ENCODE measurements at regions not wholly inside any gene's neighbourhood (a gene's known extent, or its start where the extent isn't known, plus 50 kb on each side); places are given as distances from the start of the nearest gene placed in this dataset.

DNA sequence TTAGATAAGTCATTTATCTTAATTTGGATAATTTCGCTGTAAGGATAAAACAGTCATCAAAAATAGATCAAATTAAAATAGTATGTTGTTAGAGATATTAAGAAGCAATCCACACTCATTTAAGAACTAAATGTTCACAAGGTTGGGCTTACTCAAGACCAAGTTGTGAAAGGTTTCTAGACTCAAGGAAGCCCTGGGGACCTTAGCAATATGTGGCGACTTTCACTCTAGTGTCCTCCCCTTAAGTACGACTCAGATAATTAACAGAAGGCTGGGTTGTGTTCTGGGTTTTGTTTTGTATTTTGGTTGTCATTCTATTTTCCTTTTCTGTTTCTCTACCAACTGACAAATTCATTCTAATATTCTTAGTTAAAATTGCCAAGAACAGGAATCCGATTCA, 1008.0 kb downstream of the PCDH9 start:
- H3K36me3 ChIP-seq = no peaks in the 10 kb centered on the region
- TF ChIP-seq, protein P1, sequence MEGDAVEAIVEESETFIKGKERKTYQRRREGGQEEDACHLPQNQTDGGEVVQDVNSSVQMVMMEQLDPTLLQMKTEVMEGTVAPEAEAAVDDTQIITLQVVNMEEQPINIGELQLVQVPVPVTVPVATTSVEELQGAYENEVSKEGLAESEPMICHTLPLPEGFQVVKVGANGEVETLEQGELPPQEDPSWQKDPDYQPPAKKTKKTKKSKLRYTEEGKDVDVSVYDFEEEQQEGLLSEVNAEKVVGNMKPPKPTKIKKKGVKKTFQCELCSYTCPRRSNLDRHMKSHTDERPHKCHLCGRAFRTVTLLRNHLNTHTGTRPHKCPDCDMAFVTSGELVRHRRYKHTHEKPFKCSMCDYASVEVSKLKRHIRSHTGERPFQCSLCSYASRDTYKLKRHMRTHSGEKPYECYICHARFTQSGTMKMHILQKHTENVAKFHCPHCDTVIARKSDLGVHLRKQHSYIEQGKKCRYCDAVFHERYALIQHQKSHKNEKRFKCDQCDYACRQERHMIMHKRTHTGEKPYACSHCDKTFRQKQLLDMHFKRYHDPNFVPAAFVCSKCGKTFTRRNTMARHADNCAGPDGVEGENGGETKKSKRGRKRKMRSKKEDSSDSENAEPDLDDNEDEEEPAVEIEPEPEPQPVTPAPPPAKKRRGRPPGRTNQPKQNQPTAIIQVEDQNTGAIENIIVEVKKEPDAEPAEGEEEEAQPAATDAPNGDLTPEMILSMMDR (IDR thresholded peaks at IDR 0.05; ENCODE audit: low read depth, low read length) = no peak
- no peaks in the 10 kb centered on the region for H3K27me3 ChIP-seq

DNA sequence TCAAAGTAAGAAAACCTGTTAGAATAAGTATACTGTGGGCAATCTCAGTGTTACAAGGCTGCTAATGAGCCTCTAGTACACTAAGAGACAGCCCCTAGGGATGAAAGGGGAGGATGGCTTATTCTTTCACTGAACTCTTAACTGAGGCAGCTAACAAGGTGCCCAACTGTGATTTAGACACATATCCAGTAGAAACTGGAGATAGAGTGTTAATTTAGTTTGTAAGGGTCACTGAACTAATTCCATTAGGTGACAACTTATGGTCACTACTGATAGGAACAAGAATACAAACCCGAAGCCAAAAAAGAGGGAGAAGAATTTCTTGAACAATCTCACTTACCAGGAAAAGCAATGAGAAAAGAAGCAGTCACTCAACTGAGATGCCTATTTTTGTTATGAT, 1010.6 kb downstream of the PCDH9 start:
- H3K27me3 ChIP-seq = no peaks in the 10 kb centered on the region
- no peaks in the 10 kb centered on the region for H3K4me1 ChIP-seq
- H3K36me3 ChIP-seq = no peaks in the 10 kb centered on the region
- no peak for DNase-seq
- no peaks in the 10 kb centered on the region for H3K9me3 ChIP-seq
- TF ChIP-seq, protein P1 (IDR thresholded peaks at IDR 0.05; ENCODE audit: low read depth, low read length) = no peak
- no peak overlapping the region for H3K4me3 ChIP-seq (ENCODE audit: low read depth, low read length)

More for the DNA sequence above, 1008.0 kb downstream of the PCDH9 start:
- Histone ChIP-seq H3K4me3 (ENCODE audit: low read depth, low read length) (no peak overlapping the region), H3K9me3 (no peaks in the 10 kb centered on the region), H3K4me1 (no peaks in the 10 kb centered on the region)
- DNase-seq = no peak

DNA sequence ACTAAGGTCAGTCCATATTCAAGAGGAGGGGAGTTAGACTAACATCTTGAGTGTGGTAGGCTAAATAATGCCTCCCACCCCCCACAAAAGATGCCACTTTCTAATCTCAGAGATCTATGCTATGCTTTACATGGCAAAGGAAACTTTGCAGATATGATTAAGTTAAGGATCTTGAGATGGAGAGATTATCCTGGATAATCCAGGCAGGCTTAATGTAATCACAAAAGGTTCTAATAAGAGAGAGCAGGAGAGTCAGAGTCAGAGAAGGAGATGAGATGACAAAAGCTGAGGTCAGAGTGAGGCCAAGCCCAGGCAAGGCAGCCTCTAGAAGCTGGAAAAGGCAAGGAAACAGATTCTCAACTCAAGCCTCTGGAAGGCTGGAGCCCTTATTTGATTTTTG, 1011.6 kb downstream of the PCDH9 start:
- no peak for DNase-seq
- TF ChIP-seq, protein P1 (IDR thresholded peaks at IDR 0.05; ENCODE audit: low read depth, low read length) = no peak
- Histone ChIP-seq H3K4me1 (no peaks in the 10 kb centered on the region), H3K9me3 (no peaks in the 10 kb centered on the region), H3K27me3 (no peaks in the 10 kb centered on the region), H3K36me3 (no peaks in the 10 kb centered on the region), H3K4me3 (ENCODE audit: low read depth, low read length) (no peak overlapping the region)

DNA sequence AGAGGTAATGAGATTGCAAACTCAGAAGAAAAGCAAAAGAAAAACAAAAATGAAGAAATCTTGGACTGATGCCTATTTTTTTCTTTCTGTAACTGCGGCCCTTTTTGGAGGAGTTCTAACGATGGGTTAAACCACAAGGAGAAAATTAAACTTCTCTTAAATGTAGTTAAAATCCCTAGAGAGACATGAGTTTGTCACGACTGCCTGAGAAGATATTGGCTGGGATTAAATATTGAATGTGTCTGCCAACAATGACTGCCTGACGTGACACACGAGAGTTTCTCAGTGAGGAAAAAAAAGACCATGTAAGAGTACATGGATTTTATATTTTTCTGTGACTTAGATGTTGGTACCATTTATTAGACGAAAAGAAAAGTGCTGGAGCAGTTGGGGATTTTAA, 1013.4 kb downstream of the PCDH9 start:
- DNase-seq = no peak
- Histone ChIP-seq H3K9me3 (no peaks in the 10 kb centered on the region), H3K4me3 (ENCODE audit: low read depth, low read length) (no peak overlapping the region), H3K4me1 (no peaks in the 10 kb centered on the region), H3K36me3 (no peaks in the 10 kb centered on the region), H3K27me3 (no peaks in the 10 kb centered on the region)
- TF ChIP-seq, protein P1 (IDR thresholded peaks at IDR 0.05; ENCODE audit: low read depth, low read length) = no peak

DNA sequence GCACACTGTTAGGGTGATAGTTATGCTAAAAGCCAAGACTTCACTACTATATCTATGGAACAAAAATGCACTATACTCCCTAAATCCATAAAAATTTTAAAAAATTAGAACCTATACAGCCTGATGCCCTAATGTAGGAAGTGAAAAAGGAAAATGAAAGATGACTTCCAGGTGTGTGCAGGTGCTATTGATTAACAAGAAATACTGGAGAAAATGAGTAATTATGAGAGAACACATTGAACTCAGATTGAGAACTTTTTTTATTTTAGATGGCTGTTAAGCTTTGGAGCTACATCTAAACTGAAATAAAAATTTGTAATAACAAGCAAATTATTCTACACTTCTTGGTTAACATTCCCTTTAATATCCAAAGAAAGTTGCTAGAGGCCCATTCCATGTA, 1015.7 kb downstream of the PCDH9 start:
- TF ChIP-seq, protein P1 (IDR thresholded peaks at IDR 0.05; ENCODE audit: low read depth, low read length) = no peak
- H3K9me3 ChIP-seq = no peaks in the 10 kb centered on the region
- no peaks in the 10 kb centered on the region for H3K36me3 ChIP-seq
- H3K27me3 ChIP-seq = no peaks in the 10 kb centered on the region
- H3K4me1 ChIP-seq = no peaks in the 10 kb centered on the region
- DNase-seq = no peak
- H3K4me3 ChIP-seq (ENCODE audit: low read depth, low read length) = no peak overlapping the region

DNA sequence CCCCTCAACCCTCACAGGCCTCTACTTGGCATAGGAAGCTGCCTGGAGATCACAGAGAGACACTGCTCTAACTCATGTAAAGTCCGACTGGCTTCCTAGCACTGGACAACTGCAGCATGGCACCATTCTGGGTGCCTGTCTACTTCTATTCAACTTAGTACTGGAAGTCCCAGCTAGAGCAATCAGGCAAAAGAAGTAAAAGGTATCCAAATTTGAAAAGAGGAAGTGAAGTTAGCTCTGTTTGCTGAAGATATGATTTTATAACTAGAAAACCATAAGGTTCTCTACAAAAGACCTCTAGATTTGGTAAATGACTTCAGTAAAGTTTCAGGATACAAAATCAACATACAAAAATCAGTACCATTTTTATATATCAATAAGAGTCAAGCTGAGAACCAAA, 1017.6 kb downstream of the PCDH9 start:
- TF ChIP-seq, protein P1 (IDR thresholded peaks at IDR 0.05; ENCODE audit: low read depth, low read length) = no peak
- Histone ChIP-seq H3K27me3 (no peaks in the 10 kb centered on the region), H3K4me1 (no peaks in the 10 kb centered on the region)

More for the DNA sequence above, 1017.6 kb downstream of the PCDH9 start:
- no peak for DNase-seq
- H3K4me3 ChIP-seq (ENCODE audit: low read depth, low read length) = no peak overlapping the region
- no peaks in the 10 kb centered on the region for H3K9me3 ChIP-seq
- no peaks in the 10 kb centered on the region for H3K36me3 ChIP-seq

All from BE2C (cell line).